MG63 (cell line): ENCODE measurements at regions not wholly inside any gene's neighbourhood (a gene's known extent, or its start where the extent isn't known, plus 50 kb on each side); places are given as distances from the start of the nearest gene placed in this dataset.
"Not testable (repeated sequence)": the region's sequence is repeated elsewhere in the genome, so short reads cannot be mapped to it uniquely, and the experiment has no call there.

Source experiments
- DNase-seq: peaks from one replicate; pipeline ENCODE4 v3.0.0-alpha.2; 2020
- H3K27me3 ChIP-seq: fragments of 250-450 bp; sonication (Bioruptor Pico); 2 replicates; pipeline ENCODE4 v1.5.1; 2020; ENCODE audit warnings: mild to moderate bottlenecking, moderate library complexity
- H3K36me3 ChIP-seq: fragments of 250-450 bp; sonication (Bioruptor Pico); 2 replicates; pipeline ENCODE4 v1.5.1; 2020; ENCODE audit warnings: mild to moderate bottlenecking, moderate library complexity
- H3K4me3 ChIP-seq: fragments of 250-450 bp; sonication (Bioruptor Pico); 2 replicates; pipeline ENCODE4 v1.5.1; 2020; ENCODE audit warnings: mild to moderate bottlenecking, moderate library complexity
- H3K9me3 ChIP-seq: fragments of 250-450 bp; sonication (Bioruptor Pico); 2 replicates; pipeline ENCODE4 v1.5.1; 2020; ENCODE audit warnings: mild to moderate bottlenecking, moderate library complexity

DNA sequence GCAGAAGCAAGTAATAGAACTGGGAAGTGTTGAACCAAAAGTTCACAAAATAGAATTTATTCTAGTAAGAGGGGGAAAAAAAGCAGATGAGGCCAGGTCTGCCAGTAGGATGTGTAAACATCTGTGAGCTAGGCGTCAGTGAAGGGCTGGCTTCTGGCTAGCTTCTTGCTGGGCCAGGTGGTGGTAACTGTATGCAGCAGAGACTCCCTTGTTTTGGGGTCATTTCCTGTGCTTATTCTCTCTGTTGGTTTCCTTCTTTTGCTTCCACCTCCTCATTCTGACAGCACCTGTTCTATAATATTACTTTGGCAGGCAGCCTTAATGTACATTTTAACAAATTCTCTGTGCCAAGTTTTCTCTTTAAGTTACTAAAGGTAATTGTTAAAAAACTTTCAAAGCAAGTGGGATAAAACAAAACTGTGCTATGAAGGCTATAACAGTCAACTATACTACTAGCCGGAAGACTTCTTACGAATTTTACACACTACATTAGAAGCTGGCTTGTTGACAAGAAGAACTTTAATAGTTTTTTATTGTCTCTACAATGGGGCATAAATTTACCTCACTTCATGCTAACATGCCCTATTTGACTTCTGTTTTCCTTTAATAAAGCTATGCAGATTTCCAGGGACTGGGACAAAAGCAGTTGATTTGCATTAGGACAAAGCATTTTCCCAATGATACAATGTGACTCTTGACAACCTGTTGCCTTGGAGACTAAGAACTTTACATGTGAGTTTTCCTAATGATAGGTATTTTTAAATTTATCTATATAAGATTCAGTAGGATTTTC is 318.8 kb upstream of the NAALADL2 start:
- Histone ChIP-seq H3K36me3 (no peaks in the 10 kb centered on the region), H3K27me3 (no peaks in the 10 kb centered on the region), H3K4me3 (no peak overlapping the region), H3K9me3 (peaks cover 3% of the 10 kb centered on the region; the same call in 1 of the 2 replicates)
- no peak for DNase-seq

DNA sequence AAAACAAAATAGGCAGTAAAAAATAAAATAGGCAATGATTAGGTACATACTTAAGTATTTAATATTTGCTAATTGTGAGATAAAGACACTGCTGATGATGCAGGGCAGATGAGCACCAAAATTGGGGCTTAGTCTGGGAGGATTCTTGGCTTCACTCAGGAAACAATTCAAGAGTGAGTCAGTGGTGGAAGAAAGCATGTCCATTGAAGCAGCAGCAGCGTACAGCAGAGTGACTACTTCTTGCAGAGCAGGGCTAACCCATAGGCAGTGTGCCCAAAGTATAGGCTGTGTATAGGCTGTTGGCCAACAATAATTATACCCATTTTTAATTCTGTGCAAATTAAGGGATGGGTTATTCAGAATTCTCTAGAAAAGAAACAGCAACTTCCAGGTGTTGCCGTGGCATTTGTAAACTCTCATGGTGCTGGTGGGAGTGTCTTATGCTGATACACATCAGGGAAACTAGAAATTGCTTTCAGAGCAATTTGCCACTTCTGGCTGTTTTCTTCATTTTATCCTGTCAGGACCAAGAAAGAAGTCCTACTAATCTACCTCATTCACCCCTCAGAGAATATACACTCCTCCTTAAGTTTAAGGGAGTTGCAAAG is 317.3 kb upstream of the NAALADL2 start:
- Histone ChIP-seq H3K36me3 (no peaks in the 10 kb centered on the region), H3K4me3 (no peak overlapping the region), H3K9me3 (peaks cover 3% of the 10 kb centered on the region; the same call in 1 of the 2 replicates), H3K27me3 (no peaks in the 10 kb centered on the region)
- no peak for DNase-seq

DNA sequence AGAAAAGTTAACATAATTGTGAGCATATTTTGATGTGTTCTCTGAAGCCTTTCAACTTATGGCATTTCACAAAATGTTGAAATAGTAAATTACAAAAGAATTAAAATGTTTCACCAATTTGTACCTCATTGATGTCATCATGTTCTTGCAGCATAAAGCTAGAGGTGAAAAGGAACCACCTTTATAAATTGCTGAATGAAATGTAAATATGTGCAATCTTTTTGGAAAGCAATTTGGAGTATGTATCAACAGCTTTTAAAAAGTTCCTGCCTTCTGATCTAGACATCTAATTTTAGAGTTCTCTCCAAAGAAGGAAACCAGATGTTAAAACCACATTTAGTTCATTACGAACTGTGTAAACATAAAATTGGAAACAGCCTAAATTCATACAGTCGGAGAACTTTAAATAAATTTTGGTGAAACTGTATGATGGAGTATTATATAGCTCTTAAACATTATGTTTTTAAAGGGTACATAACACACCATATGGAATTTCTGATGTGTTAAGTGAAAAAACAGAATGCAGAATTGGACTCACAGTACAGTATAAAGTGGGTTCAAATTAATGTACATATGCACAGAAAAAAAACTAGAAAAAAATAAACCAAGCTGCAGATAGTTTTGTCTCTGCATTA is 311.2 kb upstream of the NAALADL2 start:
- Histone ChIP-seq H3K36me3 (no peaks in the 10 kb centered on the region), H3K27me3 (no peaks in the 10 kb centered on the region), H3K9me3 (no peaks in the 10 kb centered on the region), H3K4me3 (no peak overlapping the region)
- DNase-seq = no peak

DNA sequence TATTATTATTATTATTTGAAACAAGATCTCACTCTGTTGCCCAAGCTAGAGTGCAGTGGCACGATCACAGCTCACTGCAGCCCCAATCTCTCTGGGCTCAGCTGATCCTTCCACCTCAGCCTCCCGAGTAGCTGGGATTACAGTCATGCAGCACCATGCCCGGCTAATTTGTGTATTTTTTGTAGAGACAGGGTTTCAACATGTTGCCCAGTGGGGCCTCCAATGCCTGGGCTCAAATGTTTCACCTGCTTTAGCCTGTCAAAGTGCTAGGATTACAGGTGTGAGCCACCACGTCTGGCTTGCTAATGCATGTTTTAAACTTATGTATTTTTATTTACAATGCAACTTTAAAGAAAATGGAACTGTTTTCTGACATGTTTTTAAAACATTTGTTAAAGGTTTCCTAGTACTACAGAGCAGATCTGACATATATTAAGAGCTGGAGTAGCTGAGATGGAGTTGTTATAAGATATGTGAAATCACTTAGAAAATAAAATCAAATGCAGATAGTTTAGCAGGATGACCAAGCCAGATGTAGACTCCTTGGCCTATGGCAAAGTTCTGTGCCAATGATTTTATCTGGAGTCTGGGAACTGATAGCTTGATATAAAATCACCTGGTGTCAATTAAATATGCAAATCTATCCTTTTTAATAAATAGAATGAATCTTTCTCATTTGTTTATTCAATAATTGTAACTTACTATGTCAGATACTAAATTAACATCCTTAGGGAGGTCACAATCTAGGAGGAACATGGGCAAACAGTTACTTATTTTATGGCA is 310.1 kb upstream of the NAALADL2 start:
- Histone ChIP-seq H3K36me3 (no peaks in the 10 kb centered on the region), H3K27me3 (no peaks in the 10 kb centered on the region), H3K4me3 (no peak overlapping the region), H3K9me3 (no peaks in the 10 kb centered on the region)
- DNase-seq = no peak

DNA sequence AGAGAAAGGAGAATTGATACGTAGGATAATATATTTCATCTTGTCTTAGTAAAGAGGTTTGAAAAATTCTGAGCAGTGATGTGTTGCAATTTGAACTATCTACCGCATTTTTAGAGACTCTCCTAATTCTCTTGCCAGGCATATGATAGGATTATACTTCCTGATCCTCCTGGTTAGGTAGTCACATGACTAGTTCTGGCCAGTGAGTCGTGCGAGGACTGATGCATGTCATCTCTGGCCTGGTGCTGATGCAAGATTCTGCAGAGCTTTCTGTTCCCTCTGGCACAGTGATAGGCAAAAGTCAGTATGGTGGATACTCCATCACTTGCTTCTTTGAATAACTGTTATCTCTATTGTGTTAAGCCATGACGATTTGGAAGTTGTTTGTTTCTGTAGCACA is 277.6 kb upstream of the NAALADL2 start:
- H3K4me3 ChIP-seq = no peak overlapping the region
- DNase-seq = no peak
- H3K27me3 ChIP-seq = no peaks in the 10 kb centered on the region
- peaks cover 7% of the 10 kb centered on the region; the same call in 1 of the 2 replicates for H3K9me3 ChIP-seq
- no peaks in the 10 kb centered on the region for H3K36me3 ChIP-seq

DNA sequence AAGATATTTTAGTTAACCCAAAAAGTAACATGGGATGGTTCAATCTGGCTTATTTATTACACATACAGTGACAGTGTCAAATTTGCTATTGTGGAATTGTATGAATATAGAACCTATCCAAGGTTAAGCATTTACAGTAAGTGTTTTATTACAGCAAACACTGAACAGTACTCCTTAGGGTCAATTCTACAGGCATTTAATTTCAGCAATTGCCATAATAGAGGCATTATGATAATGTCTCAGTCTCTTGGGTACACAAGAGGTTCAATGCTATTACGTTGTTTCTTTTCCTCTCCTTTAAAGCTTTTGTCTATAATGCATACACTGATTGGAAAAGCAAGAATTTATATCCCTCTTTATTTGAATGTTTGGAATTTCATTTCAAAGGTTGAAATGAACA is 275.7 kb upstream of the NAALADL2 start:
- no peak for DNase-seq
- no peaks in the 10 kb centered on the region for H3K36me3 ChIP-seq
- peaks cover 7% of the 10 kb centered on the region; the same call in 1 of the 2 replicates for H3K9me3 ChIP-seq
- H3K27me3 ChIP-seq = no peaks in the 10 kb centered on the region
- no peak overlapping the region for H3K4me3 ChIP-seq

DNA sequence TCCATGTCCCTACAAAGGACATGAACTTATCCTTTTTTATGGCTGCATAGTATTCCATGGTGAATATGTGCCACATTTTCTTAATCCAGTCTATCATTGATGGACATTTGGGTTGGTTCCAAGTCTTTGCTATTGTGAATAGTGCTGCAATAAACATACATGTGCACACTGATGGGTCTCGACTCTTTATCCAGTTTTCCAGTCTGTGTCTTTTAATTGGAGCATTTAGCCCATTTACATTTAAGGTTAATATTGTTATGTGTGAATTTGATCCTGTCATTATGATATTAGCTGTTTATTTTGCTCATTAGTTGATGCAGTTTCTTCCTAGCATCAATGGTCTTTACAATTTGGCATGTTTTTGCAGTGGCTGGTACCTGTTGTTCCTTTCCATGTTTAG is 272.0 kb upstream of the NAALADL2 start:
- H3K36me3 ChIP-seq, H3K9me3 ChIP-seq, DNase-seq, H3K27me3 ChIP-seq, H3K4me3 ChIP-seq: not testable (repeated sequence)

DNA sequence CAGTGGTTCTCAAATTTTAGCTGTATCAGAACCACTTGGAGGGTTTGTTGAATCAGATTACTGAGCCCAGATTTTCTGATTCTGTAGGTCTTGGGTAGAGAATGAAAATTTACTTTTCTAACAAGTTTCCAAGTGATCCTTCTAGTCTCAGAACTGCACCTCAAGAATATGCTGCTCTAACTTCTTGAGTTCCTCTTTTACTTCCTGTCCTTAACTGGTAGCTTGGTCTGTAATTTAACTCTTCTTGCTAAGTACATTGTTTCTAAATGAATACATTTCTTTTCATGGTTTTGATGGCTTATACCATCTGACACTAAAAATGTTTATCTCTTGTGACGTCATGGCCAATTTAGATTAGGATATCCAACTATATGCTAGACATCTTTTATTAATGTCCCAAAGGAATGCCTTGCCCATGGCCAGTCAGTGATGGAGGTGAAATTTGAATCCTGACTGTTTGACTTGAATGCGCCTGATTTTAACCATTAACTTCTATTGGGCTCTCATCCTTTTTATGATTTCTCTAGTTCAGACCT is 262.6 kb upstream of the NAALADL2 start:
- no peak for DNase-seq
- no peaks in the 10 kb centered on the region for H3K36me3 ChIP-seq
- H3K4me3 ChIP-seq = no peak overlapping the region
- H3K9me3 ChIP-seq = no peaks in the 10 kb centered on the region; the same call in 1 of the 2 replicates
- H3K27me3 ChIP-seq = no peaks in the 10 kb centered on the region

DNA sequence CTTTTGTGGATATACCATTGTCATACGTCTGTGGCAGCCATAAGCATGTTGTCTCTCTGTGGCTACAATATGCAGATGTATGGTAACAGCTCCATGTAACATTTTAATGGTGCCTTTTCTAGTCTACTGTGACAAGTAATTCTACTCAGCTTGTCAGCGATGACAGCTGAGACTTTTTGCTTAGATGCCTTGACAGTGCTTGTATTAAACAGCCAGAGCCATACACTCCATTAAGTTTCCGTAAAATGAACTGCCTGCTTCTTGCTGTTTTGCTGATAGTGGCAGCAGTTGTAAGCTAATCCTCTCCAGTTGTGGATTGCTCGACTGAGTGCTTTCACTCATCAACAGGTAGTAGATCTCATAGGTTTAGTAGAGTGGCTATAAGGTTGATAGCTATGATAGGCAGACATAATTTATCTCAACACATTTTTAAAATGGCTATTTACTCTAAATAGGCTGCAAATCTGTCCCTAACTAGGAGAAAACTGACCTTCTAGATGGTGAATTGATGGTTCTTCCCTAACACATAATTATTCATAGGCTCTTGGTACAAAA is 260.2 kb upstream of the NAALADL2 start:
- Histone ChIP-seq H3K4me3 (no peak overlapping the region), H3K27me3 (no peaks in the 10 kb centered on the region), H3K9me3 (no peaks in the 10 kb centered on the region; the same call in 1 of the 2 replicates), H3K36me3 (no peaks in the 10 kb centered on the region)
- no peak for DNase-seq

DNA sequence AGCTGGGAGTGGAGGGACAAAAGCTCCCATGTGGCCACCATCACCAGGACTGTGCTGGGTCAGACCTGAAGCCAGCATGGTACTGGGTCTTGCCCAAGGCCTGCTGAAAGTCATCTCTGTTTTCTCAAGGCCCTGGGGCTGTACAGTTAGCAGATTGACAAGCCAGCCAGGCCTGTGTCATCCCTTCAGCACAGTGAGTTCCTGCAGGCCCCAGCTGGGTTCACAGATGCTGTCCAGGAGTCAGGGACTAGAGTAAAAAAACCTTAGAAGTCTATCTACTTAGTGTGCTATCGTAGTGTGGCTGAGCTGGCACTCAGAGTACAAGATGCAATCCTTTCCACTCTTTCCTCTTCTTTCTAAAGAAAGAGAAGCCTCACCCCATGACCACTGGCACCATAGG is 246.0 kb upstream of the NAALADL2 start:
- no peak for DNase-seq
- no peaks in the 10 kb centered on the region for H3K27me3 ChIP-seq
- no peak overlapping the region for H3K4me3 ChIP-seq
- H3K36me3 ChIP-seq = no peaks in the 10 kb centered on the region
- H3K9me3 ChIP-seq = no peaks in the 10 kb centered on the region

DNA sequence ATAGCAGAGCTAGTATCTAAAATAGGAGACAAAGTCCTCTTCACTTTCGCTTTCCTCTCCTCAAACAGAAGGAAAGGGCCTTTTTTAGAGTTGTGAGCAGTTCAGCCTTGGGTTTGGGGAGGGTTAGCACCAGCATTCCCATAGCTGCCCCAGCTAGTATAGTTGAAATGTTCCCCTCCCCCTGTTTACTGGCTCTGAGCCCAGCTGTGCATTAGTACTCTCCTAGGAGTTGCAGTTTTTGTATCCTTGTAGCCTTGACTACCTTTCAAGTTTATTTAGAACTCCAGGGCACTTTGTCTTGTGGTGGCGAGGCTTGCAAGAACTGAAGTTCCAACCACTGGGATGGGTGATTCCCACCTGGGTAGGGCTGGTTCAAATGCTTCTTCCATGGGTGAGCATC is 245.1 kb upstream of the NAALADL2 start:
- Histone ChIP-seq H3K9me3 (no peaks in the 10 kb centered on the region), H3K27me3 (no peaks in the 10 kb centered on the region), H3K4me3 (no peak overlapping the region), H3K36me3 (no peaks in the 10 kb centered on the region)
- no peak for DNase-seq

DNA sequence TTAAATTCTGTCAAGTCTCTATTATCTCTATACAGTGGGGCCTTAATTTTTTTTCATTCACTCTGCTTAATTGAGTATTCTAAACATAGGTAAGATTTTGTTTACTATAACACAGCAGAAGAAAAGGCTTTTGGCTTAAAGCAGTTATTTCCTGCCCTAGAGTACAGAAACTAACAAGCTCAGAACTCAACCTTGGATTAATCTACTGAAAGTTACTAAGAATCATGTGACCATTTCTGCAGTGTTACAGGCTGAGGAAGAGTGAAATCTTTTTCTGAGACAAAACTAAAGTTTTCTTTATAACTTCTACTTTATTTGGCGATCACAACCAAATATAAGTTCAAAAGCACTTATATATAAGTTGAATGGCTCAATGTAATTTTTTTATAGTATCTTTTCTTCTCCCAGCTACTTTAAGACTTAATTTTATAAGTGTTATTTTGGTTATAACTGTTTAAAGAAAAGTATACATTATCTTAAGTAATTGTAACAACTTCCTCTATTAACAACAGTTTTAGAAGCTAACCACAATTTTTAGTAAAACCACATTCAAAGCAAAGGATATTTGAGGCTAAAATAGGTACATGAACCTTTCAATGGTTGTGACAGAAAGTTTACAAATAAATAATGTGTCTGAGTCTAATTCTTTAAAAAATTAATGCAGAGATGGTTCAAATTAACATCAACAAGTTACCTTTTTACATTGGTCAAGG is 240.6 kb upstream of the NAALADL2 start:
- Histone ChIP-seq H3K9me3 (no peaks in the 10 kb centered on the region; the same call in 1 of the 2 replicates), H3K27me3 (no peaks in the 10 kb centered on the region), H3K36me3 (no peaks in the 10 kb centered on the region), H3K4me3 (no peak overlapping the region)
- DNase-seq = no peak

DNA sequence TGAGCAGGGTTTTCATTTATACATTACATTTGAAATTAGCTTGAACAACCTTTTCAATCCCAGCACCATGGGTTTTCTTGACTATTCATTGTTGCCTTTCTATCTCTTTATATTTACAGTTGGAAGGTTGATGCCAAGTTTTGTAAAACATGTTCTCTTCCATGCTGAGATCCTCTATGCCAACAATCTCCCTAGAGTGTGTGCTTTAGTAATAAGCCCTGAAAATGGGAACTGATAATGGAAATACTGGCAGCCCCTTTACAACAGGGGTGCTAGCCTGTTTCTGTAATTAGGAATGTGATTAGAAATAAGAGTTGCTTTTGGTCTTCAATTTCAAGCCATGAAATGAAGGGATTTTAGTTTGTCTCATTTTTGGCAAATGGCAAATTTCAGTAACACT is 239.9 kb upstream of the NAALADL2 start:
- Histone ChIP-seq H3K9me3 (no peaks in the 10 kb centered on the region; the same call in 1 of the 2 replicates), H3K36me3 (no peaks in the 10 kb centered on the region), H3K27me3 (no peaks in the 10 kb centered on the region), H3K4me3 (no peak overlapping the region)
- no peak for DNase-seq

DNA sequence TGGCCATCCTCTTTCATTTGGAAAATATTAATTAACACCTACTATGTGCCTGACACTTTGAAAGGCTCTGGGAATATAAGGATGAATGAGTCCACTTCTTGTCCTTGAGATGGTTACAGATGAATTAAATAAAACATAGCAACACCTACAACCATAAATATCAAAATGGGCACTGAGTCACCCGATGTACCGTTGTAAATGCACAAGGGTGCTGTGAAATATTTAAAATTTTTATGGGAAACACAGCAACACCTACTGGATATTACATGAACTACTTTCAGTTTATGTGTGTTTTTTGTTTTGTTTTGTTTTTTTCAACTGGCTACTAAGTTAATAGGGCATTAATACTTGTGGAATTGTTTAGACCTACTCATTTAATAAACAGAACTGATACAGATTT is 239.0 kb upstream of the NAALADL2 start:
- H3K4me3 ChIP-seq = no peak overlapping the region
- no peak for DNase-seq
- H3K36me3 ChIP-seq = no peaks in the 10 kb centered on the region
- H3K27me3 ChIP-seq = no peaks in the 10 kb centered on the region
- no peaks in the 10 kb centered on the region; the same call in 1 of the 2 replicates for H3K9me3 ChIP-seq

DNA sequence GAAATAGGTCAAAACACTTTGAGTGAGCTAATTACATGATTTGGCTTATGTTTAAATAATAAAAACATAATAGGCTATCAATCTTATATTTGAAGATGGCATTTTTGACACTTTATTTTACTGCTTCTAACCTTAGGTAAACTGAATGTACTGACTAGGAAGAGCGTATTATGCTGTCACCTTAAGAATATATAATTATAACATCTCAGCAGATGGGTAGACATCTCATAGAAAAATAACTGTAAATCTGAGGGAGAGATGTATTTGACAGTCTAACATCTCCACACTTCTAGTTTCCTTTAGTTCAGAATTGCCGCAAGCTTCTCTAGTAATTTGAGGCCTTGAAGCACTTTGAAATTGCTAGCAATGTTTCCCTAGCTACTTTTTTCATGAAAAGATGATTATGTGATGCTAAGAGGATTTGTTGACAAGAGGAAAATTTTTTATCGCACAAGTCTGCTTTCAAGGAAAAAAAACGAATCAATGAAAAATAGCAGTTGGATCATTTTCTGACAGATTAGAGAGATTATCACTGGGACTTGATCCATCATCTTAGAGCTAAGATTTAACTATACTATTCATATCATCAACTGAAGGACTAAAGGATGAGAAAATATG is 238.2 kb upstream of the NAALADL2 start:
- no peaks in the 10 kb centered on the region for H3K27me3 ChIP-seq
- H3K36me3 ChIP-seq = no peaks in the 10 kb centered on the region
- no peak overlapping the region for H3K4me3 ChIP-seq
- H3K9me3 ChIP-seq = no peaks in the 10 kb centered on the region; the same call in 1 of the 2 replicates
- no peak for DNase-seq
